Activated B cell treated with CpG ODN at 0.5 μM for 24 hours (primary cell): ENCODE measurements at regions not wholly inside any gene's neighbourhood (a gene's known extent, or its start where the extent isn't known, plus 50 kb on each side); places are given as distances from the start of the nearest gene placed in this dataset.

Experiments used
- ATAC-seq: fragments of 200-7000 bp; cut with Tn5 transposase; one replicate; pipeline ENCODE4 v1.10.0; 2021; ENCODE audit warnings: low read depth, mild to moderate bottlenecking, moderate library complexity
- CTCF ChIA-PET: fragments of 350-600 bp; sonication (Branson Sonifier 250); formaldehyde crosslinking; loops from one replicate; lab custom pipeline; 2021; ENCODE audit warnings: antibody characterized with exemption; lab: Charles Lee
- POLR2A ChIA-PET: fragments of 350-600 bp; sonication (Branson Sonifier 250); formaldehyde crosslinking; loops from one replicate; lab custom pipeline; 2021; ENCODE audit warnings: antibody characterized with exemption; lab: Charles Lee
- DNase-seq: peaks from one replicate; pipeline ENCODE4 v3.0.0; 2022
- H3K27ac Mint-ChIP-seq: one replicate; pipeline ENCODE4 v1.8.0; 2020; ENCODE audit warnings: mixed read lengths
- H3K27me3 Mint-ChIP-seq: one replicate; pipeline ENCODE4 v1.8.0; 2021; ENCODE audit warnings: mixed read lengths
- H3K36me3 Mint-ChIP-seq: one replicate; pipeline ENCODE4 v1.8.0; 2021; ENCODE audit warnings: low read depth, mixed read lengths
- H3K4me1 Mint-ChIP-seq: one replicate; pipeline ENCODE4 v1.8.0; 2021; ENCODE audit warnings: mixed read lengths
- H3K4me3 Mint-ChIP-seq: one replicate; pipeline ENCODE4 v1.8.0; 2020; ENCODE audit warnings: mild to moderate bottlenecking, mixed read lengths
- H3K9me3 Mint-ChIP-seq: one replicate; pipeline ENCODE4 v1.8.0; 2020; ENCODE audit warnings: mixed read lengths
- intact Hi-C: fragments of 100-400 bp; cut with micrococcal nuclease; formaldehyde crosslinking; loops from one replicate; pipeline ENCODE4 v1.15.1; 2024
- TF ChIP-seq, protein P1 (sequence below): fragments of 200-600 bp; IDR thresholded peaks from one replicate; pipeline ENCODE4 v1.8.0; 2022; ENCODE audit warnings: antibody characterized with exemption, mild to moderate bottlenecking

DNA sequence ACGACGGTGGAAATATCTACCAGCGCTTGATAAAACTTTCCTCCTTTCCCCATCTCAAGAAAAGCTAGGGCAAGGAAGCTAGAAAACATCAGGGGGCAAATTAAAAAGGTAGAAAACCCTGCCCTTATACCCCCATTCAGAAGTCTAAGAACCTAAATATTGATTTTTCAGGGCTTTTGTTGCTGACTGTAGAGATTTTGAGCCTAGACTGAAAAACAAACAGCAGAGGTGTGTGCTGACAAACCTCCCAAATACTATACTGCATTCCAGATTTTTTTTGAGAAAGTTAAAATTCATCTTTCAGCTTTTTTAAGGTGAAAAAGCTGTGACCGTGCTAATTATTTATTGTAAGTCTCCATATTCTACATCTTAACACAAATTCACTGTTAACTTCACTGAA is 478.3 kb upstream of the SOX5 start:
- no peak overlapping the region for H3K4me3 Mint-ChIP-seq
- ATAC-seq = no peak
- intact Hi-C loops = no loop called here

DNA sequence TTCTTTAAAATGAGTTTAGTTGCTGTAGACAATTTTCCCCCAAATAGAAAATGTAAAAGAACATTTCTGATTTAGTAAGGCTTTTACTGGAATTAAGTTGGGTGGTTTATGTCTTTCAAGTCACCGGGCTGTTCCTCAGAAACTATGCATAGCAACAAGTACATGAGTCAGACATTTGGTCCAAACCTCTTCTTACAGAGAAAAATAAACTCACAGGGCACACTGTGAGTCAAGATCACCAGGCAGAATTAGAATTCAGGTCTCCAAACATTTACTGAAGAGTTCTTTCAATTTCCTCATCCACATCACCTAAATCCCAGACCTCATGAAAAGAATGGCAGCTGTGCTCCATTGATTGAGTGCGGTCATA is 476.1 kb upstream of the SOX5 start:
- peaks cover 10% of the 10 kb centered on the region for H3K4me1 Mint-ChIP-seq
- H3K27ac Mint-ChIP-seq = no peak overlapping the region
- no peak overlapping the region for H3K4me3 Mint-ChIP-seq
- no peaks in the 10 kb centered on the region for H3K9me3 Mint-ChIP-seq
- intact Hi-C loops = no loop called here
- ATAC-seq (no peak), DNase-seq (no peak)
- ChIA-PET CTCF (no interaction called here), POLR2A (no interaction called here)
- H3K36me3 Mint-ChIP-seq = no peaks in the 10 kb centered on the region
- H3K27me3 Mint-ChIP-seq = no peaks in the 10 kb centered on the region
- TF ChIP-seq, protein P1, sequence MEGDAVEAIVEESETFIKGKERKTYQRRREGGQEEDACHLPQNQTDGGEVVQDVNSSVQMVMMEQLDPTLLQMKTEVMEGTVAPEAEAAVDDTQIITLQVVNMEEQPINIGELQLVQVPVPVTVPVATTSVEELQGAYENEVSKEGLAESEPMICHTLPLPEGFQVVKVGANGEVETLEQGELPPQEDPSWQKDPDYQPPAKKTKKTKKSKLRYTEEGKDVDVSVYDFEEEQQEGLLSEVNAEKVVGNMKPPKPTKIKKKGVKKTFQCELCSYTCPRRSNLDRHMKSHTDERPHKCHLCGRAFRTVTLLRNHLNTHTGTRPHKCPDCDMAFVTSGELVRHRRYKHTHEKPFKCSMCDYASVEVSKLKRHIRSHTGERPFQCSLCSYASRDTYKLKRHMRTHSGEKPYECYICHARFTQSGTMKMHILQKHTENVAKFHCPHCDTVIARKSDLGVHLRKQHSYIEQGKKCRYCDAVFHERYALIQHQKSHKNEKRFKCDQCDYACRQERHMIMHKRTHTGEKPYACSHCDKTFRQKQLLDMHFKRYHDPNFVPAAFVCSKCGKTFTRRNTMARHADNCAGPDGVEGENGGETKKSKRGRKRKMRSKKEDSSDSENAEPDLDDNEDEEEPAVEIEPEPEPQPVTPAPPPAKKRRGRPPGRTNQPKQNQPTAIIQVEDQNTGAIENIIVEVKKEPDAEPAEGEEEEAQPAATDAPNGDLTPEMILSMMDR = no peak

More for the DNA sequence above, 478.3 kb upstream of the SOX5 start:
- peaks cover 16% of the 10 kb centered on the region for H3K4me1 Mint-ChIP-seq
- no peak for DNase-seq
- H3K9me3 Mint-ChIP-seq = no peaks in the 10 kb centered on the region
- POLR2A ChIA-PET = no interaction called here
- no peaks in the 10 kb centered on the region for H3K27me3 Mint-ChIP-seq
- TF ChIP-seq, protein P1 = no peak
- CTCF ChIA-PET = interaction anchor here (0.6 kb wide), 2 partner anchors 39 to 128 kb away, joined by 3 to 4 read pairs; no protein-coding TSS in a partner anchor
- H3K27ac Mint-ChIP-seq = no peak overlapping the region
- H3K36me3 Mint-ChIP-seq = no peaks in the 10 kb centered on the region

DNA sequence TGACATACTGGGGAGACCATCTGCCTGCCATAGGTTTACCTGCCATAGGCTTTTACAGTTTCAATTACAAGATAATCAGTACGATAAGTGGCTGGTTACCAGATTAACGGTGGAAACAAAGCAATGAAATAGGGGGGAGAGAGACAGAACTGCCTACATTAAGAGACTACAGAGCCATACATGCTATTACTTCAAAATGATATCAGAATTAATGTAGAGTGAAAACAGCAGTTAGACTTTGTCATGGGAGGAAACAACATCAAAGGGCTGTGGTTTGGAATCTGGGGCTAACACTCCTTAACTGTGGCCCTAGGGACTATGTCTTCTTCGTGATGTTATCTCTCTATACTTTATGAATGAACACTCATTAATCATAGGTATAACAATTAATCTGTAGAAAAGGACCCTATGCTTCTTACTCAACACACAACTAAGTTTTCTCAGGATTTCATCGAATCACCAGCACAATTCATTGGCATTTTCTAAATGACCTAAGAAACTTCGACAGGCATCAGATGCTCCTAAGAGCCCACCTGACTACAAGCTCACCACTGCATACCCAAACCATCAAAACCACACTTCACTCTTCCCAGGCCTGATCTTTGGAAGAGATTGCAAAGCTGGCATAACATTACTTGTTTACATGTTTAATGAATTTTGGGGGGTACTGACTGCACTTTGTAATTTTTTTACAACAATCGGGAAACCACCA is 475.6 kb upstream of the SOX5 start:
- ATAC-seq (no peak), DNase-seq (no peak)
- TF ChIP-seq, protein P1 = no peak
- intact Hi-C loops = no loop called here
- POLR2A ChIA-PET = no interaction called here
- Mint-ChIP-seq H3K36me3 (no peaks in the 10 kb centered on the region), H3K4me1 (peaks cover 10% of the 10 kb centered on the region), H3K27me3 (no peaks in the 10 kb centered on the region), H3K4me3 (no peak overlapping the region), H3K9me3 (no peaks in the 10 kb centered on the region), H3K27ac (no peak overlapping the region)
- CTCF ChIA-PET = no interaction called here

DNA sequence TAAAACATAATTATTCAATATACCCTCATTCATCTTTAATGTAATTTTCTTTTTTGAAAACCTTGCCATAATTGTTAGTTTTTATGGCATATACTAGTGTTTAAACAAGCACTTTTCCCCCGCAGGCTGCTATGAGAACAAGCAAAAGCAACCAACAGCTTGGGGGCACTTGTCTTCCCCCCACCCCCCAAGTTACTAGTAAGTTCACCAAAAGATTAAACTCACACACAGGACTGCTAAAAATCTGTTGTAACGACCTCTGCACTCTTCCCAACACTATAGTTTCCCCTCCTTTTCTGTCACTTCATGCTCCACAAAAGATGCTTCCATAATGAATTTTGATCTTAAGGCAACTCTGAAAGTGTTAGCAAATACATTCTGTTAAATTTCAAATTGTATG is 474.9 kb upstream of the SOX5 start:
- H3K27ac Mint-ChIP-seq = no peak overlapping the region
- ChIA-PET POLR2A (no interaction called here), CTCF (no interaction called here)
- H3K36me3 Mint-ChIP-seq = no peaks in the 10 kb centered on the region
- H3K4me1 Mint-ChIP-seq = peaks cover 10% of the 10 kb centered on the region
- no peak for DNase-seq
- ATAC-seq = no peak
- H3K27me3 Mint-ChIP-seq = no peaks in the 10 kb centered on the region
- H3K4me3 Mint-ChIP-seq = no peak overlapping the region
- H3K9me3 Mint-ChIP-seq = no peaks in the 10 kb centered on the region
- intact Hi-C loops = no loop called here
- TF ChIP-seq, protein P1 = no peak

DNA sequence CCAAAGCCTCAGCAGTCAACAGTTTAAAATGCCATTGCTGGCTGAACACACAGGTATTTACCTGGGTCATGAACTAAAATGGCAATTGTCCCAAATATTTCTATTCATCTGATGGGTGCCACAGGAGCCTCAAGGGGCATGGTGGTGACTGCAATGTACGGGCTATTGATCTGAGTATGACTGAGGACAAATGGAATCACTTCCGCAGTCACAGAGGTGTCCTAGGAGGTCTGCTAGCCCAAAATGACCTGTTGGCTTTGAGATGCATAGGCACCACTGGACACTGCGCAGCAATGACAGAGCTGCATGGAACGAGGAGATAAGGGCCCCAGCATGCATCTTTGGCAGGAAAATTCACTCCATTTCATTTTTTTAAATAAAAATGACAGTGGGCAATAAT is 474.1 kb upstream of the SOX5 start:
- no peak for DNase-seq
- Mint-ChIP-seq H3K9me3 (no peaks in the 10 kb centered on the region), H3K36me3 (no peaks in the 10 kb centered on the region), H3K4me1 (peaks cover 10% of the 10 kb centered on the region), H3K4me3 (no peak overlapping the region), H3K27me3 (no peaks in the 10 kb centered on the region), H3K27ac (no peak overlapping the region)
- intact Hi-C loops = no loop called here
- POLR2A ChIA-PET = no interaction called here
- no peak for ATAC-seq
- TF ChIP-seq, protein P1 = no peak
- CTCF ChIA-PET = no interaction called here
